Amygdala (tissue), 56 donors: ENCODE measurements at regions not wholly inside any gene's neighbourhood (a gene's known extent, or its start where the extent isn't known, plus 50 kb on each side); places are given as distances from the start of the nearest gene placed in this dataset.

Source experiments
- DNase-seq, 56 donors: peaks; one replicate each; lab custom pipeline; 2025; lab: John Stamatoyannopoulos, UW

GRCh38 chr1:29671446-29672356, 435.4 kb downstream of the PTPRU start:
- DNase-seq = no peak

GRCh38 chr1:29670752-29671151, 434.4 kb downstream of the PTPRU start:
- no peak for DNase-seq

- no peak for DNase-seq
These were observed 433.6 kb downstream of the PTPRU start for GRCh38 chr1:29669912-29670311.

GRCh38 chr1:29669158-29669871, 433.0 kb downstream of the PTPRU start:
- no peak for DNase-seq

GRCh38 chr1:29668551-29669157, 432.3 kb downstream of the PTPRU start:
- DNase-seq = no peak

GRCh38 chr1:29667951-29668350, 431.6 kb downstream of the PTPRU start:
- DNase-seq = no peak

DNA sequence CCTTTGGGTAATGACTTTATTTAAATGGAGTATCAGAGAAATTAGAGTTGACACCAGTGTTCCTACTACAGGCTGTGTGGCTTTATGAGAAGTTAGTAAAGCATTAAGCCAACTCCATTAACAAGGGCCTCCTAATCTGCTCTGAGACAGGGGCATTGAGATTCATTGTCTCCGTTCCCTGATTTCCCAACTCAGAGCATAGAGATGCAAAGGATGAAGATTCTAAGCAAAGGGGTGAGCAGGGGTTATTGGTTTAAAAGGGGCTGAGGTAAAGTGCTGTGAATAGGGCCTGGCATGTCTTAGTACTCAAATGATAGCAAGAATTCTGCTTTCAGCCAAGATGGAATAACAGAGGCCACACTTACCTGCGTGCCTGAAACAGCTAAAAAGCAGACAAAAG, 428.4 kb downstream of the PTPRU start:
- no peak for DNase-seq

GRCh38 chr1:29658688-29659087, 422.4 kb downstream of the PTPRU start:
- no peak for DNase-seq

- no peak for DNase-seq
These were observed 421.5 kb downstream of the PTPRU start for GRCh38 chr1:29657816-29658215.

DNA sequence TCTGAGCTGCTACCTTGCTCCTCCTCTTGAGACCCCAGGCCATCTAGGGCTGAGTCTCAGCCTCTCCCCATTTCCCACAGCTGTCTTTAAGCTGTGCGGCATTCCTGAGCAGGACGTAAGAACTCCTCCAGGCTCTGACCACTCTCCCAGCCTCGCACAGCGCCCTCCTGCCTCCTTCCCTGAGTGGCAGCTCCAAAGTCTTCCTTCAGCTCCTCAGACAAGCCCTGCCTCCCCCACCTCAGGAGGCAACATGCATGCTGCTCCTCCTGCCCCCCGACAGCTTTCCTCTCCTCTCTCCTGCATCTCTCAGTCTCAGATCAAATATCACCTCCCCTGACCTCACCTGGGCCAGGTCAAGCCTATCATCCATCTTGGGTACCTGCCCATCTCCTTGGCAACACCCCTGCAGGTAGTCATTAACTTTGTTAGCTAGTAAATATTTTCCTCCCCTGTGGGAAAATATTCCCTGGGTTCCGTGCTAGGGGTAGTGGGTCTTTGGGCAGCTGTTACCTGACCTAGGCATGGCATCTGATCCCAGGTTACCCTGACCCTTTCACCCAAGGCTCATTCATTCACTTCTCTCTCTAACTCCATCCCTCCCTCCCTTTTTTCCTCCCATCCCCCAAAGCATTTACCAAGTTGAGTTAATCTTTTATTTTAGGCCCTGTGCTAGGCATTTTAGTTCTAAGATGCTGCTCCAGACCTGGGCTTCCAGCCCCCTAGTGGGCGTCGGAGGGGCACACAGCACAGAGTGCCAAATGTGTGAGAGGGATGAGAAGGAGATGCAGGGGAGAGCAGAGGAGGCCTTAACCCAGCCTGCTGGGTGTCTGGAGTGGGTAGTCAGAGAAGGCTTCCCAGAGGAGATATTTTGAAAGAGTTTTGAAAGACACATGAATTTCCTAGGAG, 419.9 kb downstream of the PTPRU start:
- DNase-seq = no peak

DNA sequence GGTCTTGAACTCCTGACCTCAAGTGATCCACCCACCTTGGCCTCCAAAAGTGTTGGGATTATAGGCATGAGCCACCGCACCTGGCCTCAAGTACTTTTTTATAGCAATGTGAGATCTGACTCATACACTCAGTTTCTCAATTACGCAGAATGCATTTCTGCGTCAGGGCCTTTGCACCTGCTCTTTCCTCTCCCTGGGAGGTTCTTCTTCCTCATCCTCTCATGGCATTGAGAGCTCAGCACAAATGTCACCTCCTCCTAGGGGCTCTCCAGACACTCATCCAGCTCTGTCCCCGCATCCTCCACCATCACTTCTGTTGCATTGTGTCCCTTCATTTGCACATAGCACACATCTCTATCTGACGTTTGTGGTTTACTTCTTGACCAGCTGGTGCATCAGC, 418.8 kb downstream of the PTPRU start:
- DNase-seq = no peak

GRCh38 chr1:29653886-29654450, 417.6 kb downstream of the PTPRU start:
- no peak for DNase-seq

DNA sequence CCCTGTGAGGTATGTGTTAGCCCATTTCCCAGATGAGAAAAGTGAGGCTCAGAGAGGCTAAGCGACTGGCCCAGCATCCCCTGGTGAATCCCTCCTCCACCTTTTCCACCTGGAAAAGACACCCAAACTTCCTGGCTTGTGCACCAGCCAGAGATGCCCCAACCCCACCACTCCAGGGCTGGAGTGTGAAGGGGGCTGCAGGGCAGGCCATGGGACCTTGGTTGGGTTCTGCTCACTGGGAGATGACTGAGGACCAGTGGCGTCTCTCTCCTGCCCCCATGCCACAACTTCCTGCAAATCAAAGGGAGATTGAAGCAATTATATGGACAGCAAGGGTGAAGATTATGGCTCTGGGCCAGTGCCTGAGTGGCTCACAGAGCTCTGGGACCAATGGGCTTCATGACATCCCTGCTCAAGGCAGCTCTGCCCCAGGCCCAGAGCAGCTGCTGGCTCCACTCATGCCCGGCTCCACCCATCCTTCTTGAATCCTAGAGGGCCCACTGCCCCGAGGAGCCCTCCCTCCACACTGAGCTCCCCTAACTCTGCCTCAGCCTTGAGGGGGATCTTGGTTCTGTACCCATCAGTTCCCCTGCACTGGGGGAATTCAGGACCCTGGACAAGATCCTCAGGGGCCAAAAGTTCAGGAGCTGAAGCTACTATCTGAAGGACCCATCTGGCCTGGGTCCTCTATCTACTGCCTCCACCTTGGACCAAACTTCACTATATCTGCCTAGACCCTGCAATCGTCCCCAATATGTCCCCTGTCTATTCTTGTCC, 416.9 kb downstream of the PTPRU start:
- no peak for DNase-seq

DNA sequence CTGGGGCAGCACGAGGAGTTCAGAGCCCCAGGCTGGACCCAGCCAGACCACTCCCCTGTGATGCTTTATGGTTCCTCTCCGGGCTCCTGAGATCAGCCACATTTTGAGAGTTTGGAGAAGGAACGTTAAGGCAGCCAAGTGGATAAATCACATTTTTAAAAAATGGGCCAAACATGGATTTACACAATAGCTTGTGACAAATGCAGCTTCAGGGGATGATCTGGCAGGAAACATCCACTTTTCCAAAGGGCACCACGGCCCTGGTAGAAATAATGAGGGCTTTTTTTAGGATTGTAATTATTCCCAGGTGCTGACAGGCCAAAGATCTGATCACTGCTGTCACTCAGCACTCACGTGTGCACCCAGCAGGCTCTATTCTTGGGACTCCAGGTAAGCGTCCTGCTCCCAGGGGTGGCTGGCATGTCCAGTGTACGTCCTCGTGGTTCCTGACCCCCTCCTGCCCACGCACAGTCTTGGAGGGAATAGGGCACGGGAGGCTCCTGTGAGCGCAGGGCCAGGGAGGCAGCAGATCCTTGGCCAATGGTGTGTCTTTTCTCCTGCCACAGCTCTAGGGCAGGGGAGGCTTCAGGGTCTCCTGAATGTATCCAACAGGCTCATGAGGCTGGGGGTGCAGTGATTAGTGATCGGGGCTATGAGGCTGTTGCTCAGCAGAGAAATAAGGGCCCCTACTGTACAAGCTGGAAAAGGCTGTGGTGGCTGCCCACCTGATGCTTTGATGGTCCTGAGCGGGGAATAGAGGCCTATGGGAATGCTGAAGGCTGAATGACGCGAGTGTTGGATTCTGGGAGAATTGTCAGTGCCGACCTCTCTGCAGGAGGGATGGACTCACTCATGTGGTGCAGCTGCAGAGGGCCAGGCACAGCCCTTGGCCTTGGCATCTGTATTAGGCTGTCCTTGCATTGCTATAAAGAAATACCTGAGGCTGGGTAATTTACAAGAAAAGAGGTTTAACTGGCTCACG, 415.7 kb downstream of the PTPRU start:
- DNase-seq = no peak

DNA sequence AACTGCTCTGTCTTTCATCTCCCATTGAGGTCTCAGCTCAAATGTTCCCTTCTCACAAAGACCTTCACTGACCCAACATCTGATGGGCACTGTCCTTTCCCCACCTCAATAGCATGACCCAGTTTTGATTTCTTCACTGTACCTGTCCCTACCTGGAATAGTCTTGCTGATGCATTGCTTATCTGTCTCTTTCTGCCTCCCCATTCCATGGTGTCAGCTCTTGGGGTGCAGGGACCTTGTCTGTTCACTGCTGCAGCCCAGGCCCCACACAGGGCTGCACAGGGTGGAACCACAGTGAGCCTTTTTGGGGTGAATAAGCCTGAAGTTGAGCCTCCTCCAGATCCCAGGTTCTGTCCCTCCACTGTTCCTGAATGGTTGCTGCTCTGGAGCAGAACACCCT, 414.9 kb downstream of the PTPRU start:
- DNase-seq = no peak

GRCh38 chr1:29650476-29650875, 414.2 kb downstream of the PTPRU start:
- no peak for DNase-seq

GRCh38 chr1:29650041-29650400, 413.7 kb downstream of the PTPRU start:
- DNase-seq = no peak
